IMR-90 (cell line): ENCODE measurements at regions not wholly inside any gene's neighbourhood (a gene's known extent, or its start where the extent isn't known, plus 50 kb on each side); places are given as distances from the start of the nearest gene placed in this dataset.

Experiments
- ATAC-seq: fragments of 200-7000 bp; cut with Tn5 transposase; 2 replicates; pipeline ENCODE4 v1.9.1; 2020; ENCODE audit warnings: low read depth, mild to moderate bottlenecking, moderate library complexity
- BruUV-seq: library from RNA; stranded (reverse); fragments of 400-500 nt; replicated peaks from 2 replicates; lab custom pipeline; 2021; lab: Mats Ljungman, UMichigan
- CTCF ChIA-PET: fragments of 300-600 bp; formaldehyde crosslinking; extraction: SDS; loops from one replicate; lab custom pipeline; 2021; ENCODE audit warnings: antibody characterized with exemption; lab: Yijun Ruan, JAX
- POLR2A ChIA-PET: fragments of 300-600 bp; sonication (Branson Sonifier 250); formaldehyde crosslinking; loops from one replicate; lab custom pipeline; 2022; ENCODE audit warnings: antibody characterized with exemption; ENCODE audit not compliant: unreplicated experiment; lab: Charles Lee
- DNase-seq: peaks from one replicate; pipeline ENCODE4 v3.0.0; 2013
- H2AFZ ChIP-seq: replicated peaks from 2 replicates; pipeline ENCODE3; 2013; ENCODE audit warnings: low read length, mild to moderate bottlenecking; ENCODE audit not compliant: poor library complexity
- H2AK5ac ChIP-seq: 2 replicates; pipeline ENCODE4 v1.6.1; 2013; ENCODE audit warnings: low read depth, low read length, inconsistent platforms
- H2AK9ac ChIP-seq: replicated peaks from 2 replicates; pipeline ENCODE3; 2013; ENCODE audit warnings: mild to moderate bottlenecking, low read depth, low read length, moderate library complexity; ENCODE audit not compliant: poor library complexity
- H2BK120ac ChIP-seq: 2 replicates; pipeline ENCODE4 v1.6.1; 2013; ENCODE audit warnings: low read depth, low read length, inconsistent platforms
- H2BK15ac ChIP-seq: 3 replicates; pipeline ENCODE4 v1.6.1; 2013; ENCODE audit warnings: low read depth, low read length, inconsistent platforms
- H2BK20ac ChIP-seq: 2 replicates; pipeline ENCODE4 v1.6.1; 2013; ENCODE audit warnings: low read depth, mild to moderate bottlenecking, inconsistent platforms, low read length, moderate library complexity
- H2BK5ac ChIP-seq: 2 replicates; pipeline ENCODE4 v1.6.1; 2013; ENCODE audit warnings: mild to moderate bottlenecking, low read depth, low read length, inconsistent platforms; ENCODE audit not compliant: poor library complexity, severe bottlenecking
- H3K14ac ChIP-seq: replicated peaks from 2 replicates; pipeline ENCODE4 v1.6.1; 2013; ENCODE audit warnings: low read depth, low read length, inconsistent platforms
- H3K18ac ChIP-seq: 2 replicates; pipeline ENCODE4 v1.6.1; 2013; ENCODE audit warnings: low read depth, low read length, control low read depth
- H3K23ac ChIP-seq: 2 replicates; pipeline ENCODE4 v1.6.1; 2013; ENCODE audit warnings: low read depth, low read length, inconsistent platforms
- H3K27ac ChIP-seq: 2 replicates; pipeline ENCODE4 v1.5.1; 2013; ENCODE audit warnings: mild to moderate bottlenecking, control low read depth, low read length; ENCODE audit not compliant: insufficient read depth
- H3K27me3 ChIP-seq: 2 replicates; pipeline ENCODE4 v1.6.1; 2013; ENCODE audit warnings: low read length; ENCODE audit not compliant: control insufficient read depth, insufficient read depth
- H3K36me3 ChIP-seq: 2 replicates; pipeline ENCODE4 v1.6.1; 2013; ENCODE audit warnings: low read length, mixed read lengths; ENCODE audit not compliant: control insufficient read depth, insufficient read depth
- H3K4ac ChIP-seq: 2 replicates; pipeline ENCODE4 v1.6.1; 2013; ENCODE audit warnings: low read depth, low read length, inconsistent platforms
- H3K4me1 ChIP-seq: 2 replicates; pipeline ENCODE4 v1.6.1; 2013; ENCODE audit warnings: low read length, mixed read lengths; ENCODE audit not compliant: control insufficient read depth, insufficient read depth
- H3K4me2 ChIP-seq: 2 replicates; pipeline ENCODE4 v1.6.1; 2013; ENCODE audit warnings: low read depth, mild to moderate bottlenecking, control low read depth, low read length, moderate library complexity
- H3K4me3 ChIP-seq: 2 replicates; pipeline ENCODE4 v1.5.1; 2013; ENCODE audit warnings: low read depth, mild to moderate bottlenecking, control low read depth, low read length, moderate library complexity; ENCODE audit not compliant: insufficient read depth
- H3K56ac ChIP-seq: 2 replicates; pipeline ENCODE4 v1.6.1; 2013; ENCODE audit warnings: low read length, inconsistent platforms; ENCODE audit not compliant: insufficient read depth; ENCODE audit errors: extremely low read depth
- H3K79me1 ChIP-seq, 2 experiments: 2 replicates each; pipeline ENCODE4 v1.6.1; 2013; ENCODE audit warnings: low read length in 2 of 2, inconsistent platforms in 1 of 2, low read depth in 1 of 2
- H3K9ac ChIP-seq: 2 replicates; pipeline ENCODE4 v1.6.1; 2013; ENCODE audit warnings: low read depth, low read length, control low read depth
- H3K9me1 ChIP-seq: 2 replicates; pipeline ENCODE4 v1.6.1; 2013; ENCODE audit warnings: low read length, inconsistent platforms; ENCODE audit not compliant: insufficient read depth
- H3K9me3 ChIP-seq: 2 replicates; pipeline ENCODE4 v1.6.1; 2013; ENCODE audit warnings: low read length; ENCODE audit not compliant: control insufficient read depth, insufficient read depth
- H4K20me1 ChIP-seq: 2 replicates; pipeline ENCODE4 v1.6.1; 2013; ENCODE audit warnings: low read length, inconsistent platforms; ENCODE audit not compliant: insufficient read depth
- H4K5ac ChIP-seq: 2 replicates; pipeline ENCODE4 v1.6.1; 2013; ENCODE audit warnings: mild to moderate bottlenecking, low read depth, low read length, control low read depth
- H4K8ac ChIP-seq, 2 experiments: 2 replicates each; pipeline ENCODE4 v1.6.1; 2013; ENCODE audit warnings: low read depth in 2 of 2, low read length in 2 of 2, control low read depth in 1 of 2, inconsistent platforms in 1 of 2
- H4K91ac ChIP-seq: 2 replicates; pipeline ENCODE4 v1.6.1; 2013; ENCODE audit warnings: low read depth, low read length, inconsistent platforms; ENCODE audit not compliant: insufficient read depth
- BHLHE40 ChIP-seq: fragments of 150-350 bp; IDR thresholded peaks from 2 replicates; pipeline ENCODE4 v1.6.1; 2016; ENCODE audit warnings: mild to moderate bottlenecking, low read depth, low read length
- CHD1 ChIP-seq: IDR thresholded peaks from 2 replicates; pipeline ENCODE4 v1.6.1; 2012; ENCODE audit warnings: low read depth, low read length, improper control_type of control experiment
- CTCF ChIP-seq: conservative IDR thresholded peaks from 2 replicates; pipeline ENCODE4 v1.5.1; 2012; ENCODE audit warnings: mild to moderate bottlenecking, low read depth, low read length, improper control_type of control experiment
- ELK1 ChIP-seq: fragments of 150-350 bp; IDR thresholded peaks from 2 replicates; pipeline ENCODE4 v1.6.1; 2016; ENCODE audit warnings: low read depth, mild to moderate bottlenecking, low read length, moderate library complexity, borderline replicate concordance
- FOS ChIP-seq: fragments of 150-350 bp; IDR thresholded peaks from 2 replicates; pipeline ENCODE4 v1.6.1; 2016; ENCODE audit warnings: low read depth, low read length
- MAFK ChIP-seq: IDR thresholded peaks from 2 replicates; pipeline ENCODE4 v1.6.1; 2012; ENCODE audit warnings: low read depth, low read length, improper control_type of control experiment
- MAZ ChIP-seq: IDR thresholded peaks from 2 replicates; pipeline ENCODE4 v1.6.1; 2012; ENCODE audit warnings: low read depth, mild to moderate bottlenecking, low read length, improper control_type of control experiment, moderate library complexity, borderline replicate concordance
- MXI1 ChIP-seq: IDR thresholded peaks from 2 replicates; pipeline ENCODE4 v1.6.1; 2012; ENCODE audit warnings: low read depth, mild to moderate bottlenecking, low read length, moderate library complexity, borderline replicate concordance
- NFE2L2 ChIP-seq: fragments of 150-350 bp; IDR thresholded peaks from 2 replicates; pipeline ENCODE4 v1.6.1; 2016; ENCODE audit warnings: low read depth, mild to moderate bottlenecking, low read length
- POLR2A ChIP-seq: IDR thresholded peaks from 2 replicates; pipeline ENCODE4 v1.6.1; 2012; ENCODE audit warnings: mild to moderate bottlenecking, low read depth, low read length
- RAD21 ChIP-seq: IDR thresholded peaks from 2 replicates; pipeline ENCODE4 v1.6.1; 2012; ENCODE audit warnings: low read length, improper control_type of control experiment
- RFX5 ChIP-seq: IDR thresholded peaks from 2 replicates; pipeline ENCODE4 v1.8.0; 2012; ENCODE audit warnings: low read depth, mild to moderate bottlenecking, low read length, moderate library complexity
- SMC3 ChIP-seq: fragments of 150-350 bp; IDR thresholded peaks from 2 replicates; pipeline ENCODE4 v1.6.1; 2016; ENCODE audit warnings: low read depth, mild to moderate bottlenecking, antibody characterized with exemption, low read length, moderate library complexity
- USF2 ChIP-seq: fragments of 150-350 bp; IDR thresholded peaks from 2 replicates; pipeline ENCODE4 v1.6.1; 2017; ENCODE audit warnings: mild to moderate bottlenecking, antibody characterized with exemption, low read length, low read depth
- WGBS, 2 experiments: methylation state at CpG; one replicate each; pipeline versions ENCODE4 v1.1.5 to v1.1.7; 2013; ENCODE audit warnings: missing lambda C conversion rate in 2 of 2; ENCODE audit not compliant: insufficient read length in 1 of 2; ENCODE audit errors: extremely low coverage in 2 of 2; 5-methylcytosine and 5-hydroxymethylcytosine counted together
- dilution Hi-C: fragments of 300-500 bp; cut with HindIII; formaldehyde crosslinking; loops from one replicate; pipeline ENCODE4 v1.14.3; 2018; ENCODE audit warnings: low sequenced_read_pairs; ENCODE audit not compliant: unreplicated experiment
- in situ Hi-C: fragments of 300-500 bp; cut with MboI; formaldehyde crosslinking; loops from 3 replicates; pipeline ENCODE4 v1.14.3; 2019; ENCODE audit warnings: low sequenced_read_pairs, inconsistent platforms, mixed read lengths
- intact Hi-C: fragments of 100-400 bp; cut with micrococcal nuclease; formaldehyde crosslinking; loops from 2 replicates; pipeline ENCODE4 v1.10.0; 2022

- no CpG with 5 or more reads among the region's 1 CpG for whole genome bisulfite sequencing, 2 experiments
- DNase-seq: no peak
- Histone ChIP-seq H2BK15ac (no peak overlapping the region), H2AK5ac (no peak overlapping the region), H3K4ac (no peak overlapping the region), H2AK9ac (no peak overlapping the region), H3K79me1 (no peaks in the 10 kb centered on the region), H2BK5ac (no peak overlapping the region), H3K18ac (no peak overlapping the region), H2BK120ac (no peak overlapping the region), H3K9me3 (no peaks in the 10 kb centered on the region), H3K4me3 (no peak overlapping the region), H3K9me1 (no peaks in the 10 kb centered on the region), H3K27ac (no peak overlapping the region), H3K56ac (no peak overlapping the region), H2BK20ac (no peak overlapping the region), H3K9ac (no peak overlapping the region), H4K20me1 (no peaks in the 10 kb centered on the region), H3K23ac (no peak overlapping the region), H3K14ac (no peak overlapping the region), H3K36me3 (no peaks in the 10 kb centered on the region), H2AFZ (no peak overlapping the region), H4K8ac (no peak overlapping the region), H4K91ac (no peak overlapping the region), H3K4me1 (no peaks in the 10 kb centered on the region), H3K4me2 (no peak overlapping the region), H3K27me3 (no peaks in the 10 kb centered on the region), H4K5ac (no peak overlapping the region)
- ATAC-seq: no peak
- POLR2A ChIA-PET: no interaction called here
- in situ Hi-C loops (no loop called here), dilution Hi-C loops (no loop called here), intact Hi-C loops (no loop called here)
- no TSS peak for BruUV-seq
- CTCF ChIA-PET: interaction anchor here (0.6 to 1.0 kb wide), 3 partner anchors 17 to 148 kb away, joined by 3 to 5 read pairs (median 5); no protein-coding TSS in a partner anchor
- TF ChIP-seq MAZ (no peak), FOS (no peak), USF2 (no peak), NFE2L2 (no peak), RAD21 (no peak), POLR2A (no peak), BHLHE40 (no peak), SMC3 (no peak), MXI1 (no peak), ELK1 (no peak), CHD1 (no peak), RFX5 (no peak), MAFK (no peak), CTCF (no peak)
Observed at GRCh38 chr2:60311524-60311923, 241.9 kb downstream of the BCL11A start.
